OCI-LY7 (cell line): ENCODE measurements at regions not wholly inside any gene's neighbourhood (a gene's known extent, or its start where the extent isn't known, plus 50 kb on each side); places are given as distances from the start of the nearest gene placed in this dataset.
"Not testable (repeated sequence)": the region's sequence is repeated elsewhere in the genome, so short reads cannot be mapped to it uniquely, and the experiment has no call there.

Experiments
- EZH2phosphoT487 ChIP-seq: fragments of 200-600 bp; sonication (generic); IDR thresholded peaks from 2 replicates; pipeline ENCODE4 v1.6.1; 2018; ENCODE audit warnings: low read depth, borderline replicate concordance, mild to moderate bottlenecking, mixed run types, antibody characterized with exemption, low read length, moderate library complexity, mixed read lengths
- TF ChIP-seq, protein P1 (sequence below): fragments of 200-600 bp; sonication (generic); conservative IDR thresholded peaks from 2 replicates; pipeline ENCODE4 v1.5.1; 2014; ENCODE audit warnings: mild to moderate bottlenecking, antibody characterized with exemption, low read length, moderate library complexity, mixed read lengths

DNA sequence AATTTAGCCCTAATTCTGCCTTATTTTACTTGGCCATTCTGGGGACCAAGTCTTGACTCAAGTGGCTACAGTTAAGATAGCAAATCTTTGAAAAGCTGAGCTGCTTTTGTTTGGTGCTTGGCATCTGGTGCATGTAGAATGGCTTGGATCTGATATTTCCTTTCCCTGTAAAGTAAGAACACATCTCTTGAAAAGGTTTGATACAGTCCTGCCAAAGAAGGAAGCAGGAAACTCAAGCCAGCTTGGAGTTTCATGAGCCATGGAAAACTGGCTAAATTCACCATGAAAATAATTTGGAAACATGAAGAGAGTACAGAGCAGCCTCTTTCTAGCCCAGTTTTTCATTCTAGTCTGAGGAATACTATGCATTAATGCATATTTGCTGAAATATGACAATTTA, 61.0 kb upstream of the CDC42EP3 start:
- TF ChIP-seq, protein P1, sequence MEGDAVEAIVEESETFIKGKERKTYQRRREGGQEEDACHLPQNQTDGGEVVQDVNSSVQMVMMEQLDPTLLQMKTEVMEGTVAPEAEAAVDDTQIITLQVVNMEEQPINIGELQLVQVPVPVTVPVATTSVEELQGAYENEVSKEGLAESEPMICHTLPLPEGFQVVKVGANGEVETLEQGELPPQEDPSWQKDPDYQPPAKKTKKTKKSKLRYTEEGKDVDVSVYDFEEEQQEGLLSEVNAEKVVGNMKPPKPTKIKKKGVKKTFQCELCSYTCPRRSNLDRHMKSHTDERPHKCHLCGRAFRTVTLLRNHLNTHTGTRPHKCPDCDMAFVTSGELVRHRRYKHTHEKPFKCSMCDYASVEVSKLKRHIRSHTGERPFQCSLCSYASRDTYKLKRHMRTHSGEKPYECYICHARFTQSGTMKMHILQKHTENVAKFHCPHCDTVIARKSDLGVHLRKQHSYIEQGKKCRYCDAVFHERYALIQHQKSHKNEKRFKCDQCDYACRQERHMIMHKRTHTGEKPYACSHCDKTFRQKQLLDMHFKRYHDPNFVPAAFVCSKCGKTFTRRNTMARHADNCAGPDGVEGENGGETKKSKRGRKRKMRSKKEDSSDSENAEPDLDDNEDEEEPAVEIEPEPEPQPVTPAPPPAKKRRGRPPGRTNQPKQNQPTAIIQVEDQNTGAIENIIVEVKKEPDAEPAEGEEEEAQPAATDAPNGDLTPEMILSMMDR = not testable (repeated sequence)
- TF ChIP-seq EZH2phosphoT487 = not testable (repeated sequence)
